CD14-positive monocyte (primary cell): ENCODE measurements at regions not wholly inside any gene's neighbourhood (a gene's known extent, or its start where the extent isn't known, plus 50 kb on each side); places are given as distances from the start of the nearest gene placed in this dataset.

ENCODE experiments used
- DNase-seq, 3 donors: peaks; one replicate each; pipeline ENCODE4 v3.0.0-alpha.2; 2011 to 2022
- H2AFZ ChIP-seq: 2 replicates; pipeline ENCODE4 v1.6.0; 2012; ENCODE audit warnings: mild to moderate bottlenecking, low read depth, low read length, inconsistent platforms; ENCODE audit not compliant: insufficient read depth, poor library complexity, severe bottlenecking
- H3K27ac ChIP-seq, 2 donors: 1 replicate in 1 of 2; 2 replicates in 1 of 2; pipeline ENCODE4 v1.5.1; 2012 to 2013; ENCODE audit warnings: low read length in 2 of 2, control low read depth in 1 of 2, inconsistent platforms in 1 of 2, low read depth in 1 of 2, mild to moderate bottlenecking in 1 of 2
- H3K27me3 ChIP-seq, 2 donors: one replicate each; pipeline versions ENCODE4 v1.6.0 to v1.6.1; 2011 to 2013; ENCODE audit warnings: low read length in 2 of 2; ENCODE audit not compliant: control insufficient read depth in 2 of 2, insufficient read depth in 2 of 2
- H3K36me3 ChIP-seq, 2 donors: replicated peaks in 1 of 2; 1 replicate in 1 of 2; 2 replicates in 1 of 2; pipeline versions ENCODE4 v1.5.1 to v1.6.1; 2012 to 2013; ENCODE audit warnings: low read length in 2 of 2, control low read depth in 1 of 2, inconsistent platforms in 1 of 2, mild to moderate bottlenecking in 1 of 2; ENCODE audit not compliant: insufficient read depth in 2 of 2, control insufficient read depth in 1 of 2
- H3K4me1 ChIP-seq, 2 donors: 1 replicate in 1 of 2; 2 replicates in 1 of 2; pipeline versions ENCODE4 v1.5.1 to v1.6.1; 2012 to 2013; ENCODE audit warnings: low read length in 2 of 2, control low read depth in 1 of 2, inconsistent platforms in 1 of 2, mild to moderate bottlenecking in 1 of 2, moderate library complexity in 1 of 2; ENCODE audit not compliant: insufficient read depth in 2 of 2, control insufficient read depth in 1 of 2
- H3K4me2 ChIP-seq: replicated peaks from 2 replicates; pipeline ENCODE3; 2012; ENCODE audit warnings: low read length, moderate library complexity, mild to moderate bottlenecking; ENCODE audit not compliant: poor library complexity, severe bottlenecking; ENCODE audit errors: extremely low read depth
- H3K4me3 ChIP-seq, 3 experiments: fragments of 200-600 bp in 1 of 3; sonication (generic) in 1 of 3; replicated peaks in 1 of 3; 1 replicate in 2 of 3; 2 replicates in 1 of 3; pipeline ENCODE4 v1.5.1; 2011 to 2013; ENCODE audit warnings: low read length in 3 of 3, mild to moderate bottlenecking in 3 of 3, control low read depth in 2 of 3, low read depth in 2 of 3, inconsistent platforms in 1 of 3, moderate library complexity in 1 of 3
- H3K79me2 ChIP-seq: 2 replicates; pipeline ENCODE4 v1.6.0; 2012; ENCODE audit warnings: mild to moderate bottlenecking, control low read depth, inconsistent platforms, low read length, moderate library complexity; ENCODE audit not compliant: insufficient read depth
- H3K9ac ChIP-seq: 2 replicates; pipeline ENCODE4 v1.6.0; 2017; ENCODE audit warnings: low read length, mild to moderate bottlenecking; ENCODE audit not compliant: insufficient read depth, poor library complexity, severe bottlenecking
- H3K9me3 ChIP-seq, 2 donors: replicated peaks in 1 of 2; 1 replicate in 1 of 2; 2 replicates in 1 of 2; pipeline versions ENCODE4 v1.5.1 to v1.6.1; 2012 to 2013; ENCODE audit warnings: low read length in 2 of 2, control low read depth in 1 of 2; ENCODE audit not compliant: control insufficient read depth in 1 of 2, insufficient read depth in 1 of 2
- H4K20me1 ChIP-seq: 2 replicates; pipeline ENCODE4 v1.6.0; 2012; ENCODE audit warnings: mild to moderate bottlenecking, low read length, control low read depth, moderate library complexity; ENCODE audit not compliant: insufficient read depth
- H3K27ac Mint-ChIP-seq, 7 donors: one replicate each; pipeline ENCODE4 v1.8.0; 2020; ENCODE audit warnings: mild to moderate bottlenecking in 7 of 7, mixed read lengths in 7 of 7, moderate library complexity in 6 of 7, inconsistent platforms in 2 of 7
- H3K27me3 Mint-ChIP-seq, 3 donors: one replicate each; pipeline ENCODE4 v1.8.0; 2021 to 2022; ENCODE audit warnings: low read depth in 3 of 3, mild to moderate bottlenecking in 3 of 3, mixed read lengths in 3 of 3, moderate library complexity in 3 of 3, inconsistent platforms in 1 of 3
- H3K36me3 Mint-ChIP-seq, 2 donors: one replicate each; pipeline ENCODE4 v1.8.0; 2020; ENCODE audit warnings: mixed read lengths in 2 of 2, inconsistent platforms in 1 of 2, mild to moderate bottlenecking in 1 of 2
- H3K4me1 Mint-ChIP-seq: one replicate; pipeline ENCODE4 v1.8.0; 2020; ENCODE audit warnings: mild to moderate bottlenecking, mixed read lengths
- H3K4me3 Mint-ChIP-seq, 2 donors: one replicate each; pipeline ENCODE4 v1.8.0; 2020; ENCODE audit warnings: mild to moderate bottlenecking in 2 of 2, mixed read lengths in 2 of 2, moderate library complexity in 1 of 2
- H3K9me3 Mint-ChIP-seq, 7 donors: one replicate each; pipeline ENCODE4 v1.8.0; 2020 to 2022; ENCODE audit warnings: mixed read lengths in 7 of 7, mild to moderate bottlenecking in 6 of 7, moderate library complexity in 6 of 7, inconsistent platforms in 2 of 7
- WGBS: methylation state at CpG from one replicate; pipeline ENCODE4 v1.1.5; 2013; ENCODE audit warnings: missing lambda C conversion rate; ENCODE audit not compliant: insufficient coverage; 5-methylcytosine and 5-hydroxymethylcytosine counted together
- intact Hi-C, 2 donors: fragments of 100-400 bp; cut with micrococcal nuclease; formaldehyde crosslinking; loops; one replicate each; pipeline versions ENCODE4 v1.15.0 to v1.15.1; 2023
- TF ChIP-seq, protein P1 (sequence below): fragments of 200-600 bp; IDR thresholded peaks from one replicate; pipeline ENCODE4 v1.8.0; 2022; ENCODE audit warnings: antibody characterized with exemption, mild to moderate bottlenecking

DNA sequence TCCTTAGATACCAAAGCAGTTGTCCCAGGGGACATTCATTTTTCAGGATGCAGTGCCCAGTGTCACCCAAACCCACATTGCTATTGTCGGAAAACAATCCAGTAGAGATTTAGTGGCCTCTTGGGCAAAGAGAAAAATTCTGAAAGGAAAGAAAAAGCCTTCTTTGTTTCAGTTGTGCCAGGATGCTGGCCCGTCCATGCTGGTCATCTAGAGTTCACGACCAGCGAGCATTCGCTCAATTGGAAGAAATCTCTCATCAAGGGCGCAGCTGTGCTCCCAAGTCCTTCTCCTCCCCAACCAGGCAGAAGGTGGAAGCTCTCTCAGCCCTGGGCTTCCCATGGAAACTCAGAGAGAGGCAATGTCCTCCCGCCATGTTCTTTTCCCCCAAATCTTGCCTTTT, 123.7 kb downstream of the MTHFS start:
- 100% methylated on average over 4 of the region's 7 CpGs for WGBS
- Mint-ChIP-seq H3K36me3 (no peaks in the 10 kb centered on the region), H3K27me3 (peaks cover 0 to 4% (median 1%) of the 10 kb centered on the region in 3 donors), H3K4me1 (peaks cover 2% of the 10 kb centered on the region), H3K27ac (no peak overlapping the region), H3K9me3 (no peaks in the 10 kb centered on the region), H3K4me3 (no peak overlapping the region)
- H2AFZ ChIP-seq: no peak overlapping the region
- TF ChIP-seq, protein P1, sequence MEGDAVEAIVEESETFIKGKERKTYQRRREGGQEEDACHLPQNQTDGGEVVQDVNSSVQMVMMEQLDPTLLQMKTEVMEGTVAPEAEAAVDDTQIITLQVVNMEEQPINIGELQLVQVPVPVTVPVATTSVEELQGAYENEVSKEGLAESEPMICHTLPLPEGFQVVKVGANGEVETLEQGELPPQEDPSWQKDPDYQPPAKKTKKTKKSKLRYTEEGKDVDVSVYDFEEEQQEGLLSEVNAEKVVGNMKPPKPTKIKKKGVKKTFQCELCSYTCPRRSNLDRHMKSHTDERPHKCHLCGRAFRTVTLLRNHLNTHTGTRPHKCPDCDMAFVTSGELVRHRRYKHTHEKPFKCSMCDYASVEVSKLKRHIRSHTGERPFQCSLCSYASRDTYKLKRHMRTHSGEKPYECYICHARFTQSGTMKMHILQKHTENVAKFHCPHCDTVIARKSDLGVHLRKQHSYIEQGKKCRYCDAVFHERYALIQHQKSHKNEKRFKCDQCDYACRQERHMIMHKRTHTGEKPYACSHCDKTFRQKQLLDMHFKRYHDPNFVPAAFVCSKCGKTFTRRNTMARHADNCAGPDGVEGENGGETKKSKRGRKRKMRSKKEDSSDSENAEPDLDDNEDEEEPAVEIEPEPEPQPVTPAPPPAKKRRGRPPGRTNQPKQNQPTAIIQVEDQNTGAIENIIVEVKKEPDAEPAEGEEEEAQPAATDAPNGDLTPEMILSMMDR: no peak
- intact Hi-C loops: no loop called here
- H3K4me3 ChIP-seq: no peak overlapping the region
- no peak for DNase-seq
- H3K9me3 ChIP-seq: no peaks in the 10 kb centered on the region
- no peaks in the 10 kb centered on the region for H3K27me3 ChIP-seq
- no peak overlapping the region for H3K4me2 ChIP-seq
- H3K9ac ChIP-seq: no peak overlapping the region
- H3K36me3 ChIP-seq: no peaks in the 10 kb centered on the region
- H3K4me1 ChIP-seq: no peaks in the 10 kb centered on the region
- H4K20me1 ChIP-seq: no peaks in the 10 kb centered on the region
- H3K27ac ChIP-seq: no peak overlapping the region
- no peaks in the 10 kb centered on the region for H3K79me2 ChIP-seq

DNA sequence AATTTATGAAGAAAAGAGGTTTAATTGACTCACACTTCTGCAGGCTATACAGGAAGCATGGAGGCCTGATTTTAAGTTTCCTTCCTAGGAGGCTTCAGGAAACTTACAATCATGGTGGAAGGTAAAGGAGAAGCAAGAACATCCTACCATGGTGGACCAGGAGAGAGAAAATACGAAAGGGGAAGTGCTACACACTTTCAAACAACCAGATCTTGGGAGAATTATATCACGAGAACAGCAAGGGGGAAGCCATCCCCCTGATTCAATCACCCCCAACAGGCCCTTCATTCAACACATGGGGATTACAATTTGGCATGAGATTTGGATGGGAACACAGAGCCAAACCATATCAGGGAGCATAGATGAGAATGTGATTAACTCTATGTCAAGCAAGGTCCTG, 121.0 kb downstream of the MTHFS start:
- no peak overlapping the region for H3K4me3 ChIP-seq
- no peak overlapping the region for H3K27ac ChIP-seq
- no peaks in the 10 kb centered on the region for H3K36me3 ChIP-seq
- no peak for DNase-seq
- intact Hi-C loops: no loop called here
- peaks cover 0 to 5% of the 10 kb centered on the region in 2 donors for H3K9me3 ChIP-seq
- no peaks in the 10 kb centered on the region for H4K20me1 ChIP-seq
- H3K79me2 ChIP-seq: no peaks in the 10 kb centered on the region
- peaks cover 6 to 7% of the 10 kb centered on the region in 2 donors for H3K4me1 ChIP-seq
- peaks cover 9% of the 10 kb centered on the region for H3K4me1 Mint-ChIP-seq
- H3K4me3 Mint-ChIP-seq: no peak overlapping the region
- H3K36me3 Mint-ChIP-seq: no peaks in the 10 kb centered on the region
- TF ChIP-seq, protein P1: no peak
- no peaks in the 10 kb centered on the region for H3K27me3 ChIP-seq
- no CpG with 5 or more reads among the region's 2 CpGs for WGBS
- H3K4me2 ChIP-seq: no peak overlapping the region
- H3K9ac ChIP-seq: no peak overlapping the region
- no peak overlapping the region for H3K27ac Mint-ChIP-seq
- peaks cover 0 to 3% (median under 1%) of the 10 kb centered on the region in 7 donors for H3K9me3 Mint-ChIP-seq
- peaks cover 1 to 2% (median 2%) of the 10 kb centered on the region in 3 donors for H3K27me3 Mint-ChIP-seq
- no peak overlapping the region for H2AFZ ChIP-seq
